H1 (cell line): ENCODE measurements at regions not wholly inside any gene's neighbourhood (a gene's known extent, or its start where the extent isn't known, plus 50 kb on each side); places are given as distances from the start of the nearest gene placed in this dataset.

Source experiments
- BACH1 ChIP-seq: IDR thresholded peaks from 2 replicates; pipeline ENCODE4 v1.6.1; 2012; ENCODE audit warnings: low read length, improper control_type of control experiment
- CEBPB ChIP-seq: IDR thresholded peaks from 2 replicates; pipeline ENCODE4 v1.6.1; 2012; ENCODE audit warnings: low read depth, low read length
- CHD1 ChIP-seq: IDR thresholded peaks from 2 replicates; pipeline ENCODE4 v1.6.1; 2012; ENCODE audit warnings: low read depth, low read length, improper control_type of control experiment
- CREB1 ChIP-seq: IDR thresholded peaks from 2 replicates; pipeline ENCODE4 v1.6.1; 2012; ENCODE audit warnings: inconsistent platforms
- KDM1A ChIP-seq: fragments of 200-600, 300-600 bp; sonication (generic); IDR thresholded peaks from 2 replicates; pipeline ENCODE4 v1.7.1; 2016; ENCODE audit warnings: mild to moderate bottlenecking, low read length, borderline replicate concordance
- RAD21 ChIP-seq, 2 experiments: IDR thresholded peaks in 1 of 2; conservative IDR thresholded peaks in 1 of 2; 2 replicates each; pipeline ENCODE4 v1.6.1; 2011; ENCODE audit warnings: low read depth in 2 of 2, low read length in 2 of 2, improper control_type of control experiment in 1 of 2, inconsistent platforms in 1 of 2, mild to moderate bottlenecking in 1 of 2, moderate library complexity in 1 of 2
- SP4 ChIP-seq: IDR thresholded peaks from 2 replicates; pipeline ENCODE4 v1.6.1; 2012; ENCODE audit warnings: low read length, inconsistent platforms
- TEAD4 ChIP-seq: IDR thresholded peaks from 2 replicates; pipeline ENCODE4 v1.6.1; 2012; ENCODE audit warnings: low read depth, low read length, inconsistent platforms, mixed read lengths
- TF ChIP-seq, protein P1 (sequence below): fragments of 300-600 bp; sonication (generic); IDR thresholded peaks from 2 replicates; pipeline ENCODE4 v1.7.1; 2012; ENCODE audit warnings: low read length, moderate library complexity, mild to moderate bottlenecking, inconsistent platforms; ENCODE audit not compliant: insufficient replicate concordance
- TF ChIP-seq, protein P2 (sequence below): IDR thresholded peaks from 2 replicates; pipeline ENCODE4 v1.6.1; 2012; ENCODE audit warnings: low read length, inconsistent platforms

DNA sequence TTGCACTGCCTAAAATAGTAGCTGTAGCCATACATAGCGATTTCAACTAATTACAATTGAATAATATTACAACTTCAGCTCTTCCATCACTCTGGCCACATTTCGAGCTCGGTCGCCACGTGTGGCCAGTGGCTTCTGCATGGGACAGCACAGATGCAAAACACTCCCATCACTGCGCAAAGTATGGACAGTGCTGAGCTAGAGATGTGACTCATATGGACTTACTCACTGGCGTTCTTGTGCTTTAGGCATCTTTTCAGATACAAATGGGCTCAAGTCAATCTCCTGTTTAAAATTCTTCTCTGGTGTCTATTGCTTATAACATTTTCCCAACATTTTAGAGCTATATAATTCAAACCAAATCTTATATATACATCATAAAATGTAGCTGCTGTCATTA, 222.7 kb downstream of the ELAVL2 start (continued):
- TF ChIP-seq, protein P1, sequence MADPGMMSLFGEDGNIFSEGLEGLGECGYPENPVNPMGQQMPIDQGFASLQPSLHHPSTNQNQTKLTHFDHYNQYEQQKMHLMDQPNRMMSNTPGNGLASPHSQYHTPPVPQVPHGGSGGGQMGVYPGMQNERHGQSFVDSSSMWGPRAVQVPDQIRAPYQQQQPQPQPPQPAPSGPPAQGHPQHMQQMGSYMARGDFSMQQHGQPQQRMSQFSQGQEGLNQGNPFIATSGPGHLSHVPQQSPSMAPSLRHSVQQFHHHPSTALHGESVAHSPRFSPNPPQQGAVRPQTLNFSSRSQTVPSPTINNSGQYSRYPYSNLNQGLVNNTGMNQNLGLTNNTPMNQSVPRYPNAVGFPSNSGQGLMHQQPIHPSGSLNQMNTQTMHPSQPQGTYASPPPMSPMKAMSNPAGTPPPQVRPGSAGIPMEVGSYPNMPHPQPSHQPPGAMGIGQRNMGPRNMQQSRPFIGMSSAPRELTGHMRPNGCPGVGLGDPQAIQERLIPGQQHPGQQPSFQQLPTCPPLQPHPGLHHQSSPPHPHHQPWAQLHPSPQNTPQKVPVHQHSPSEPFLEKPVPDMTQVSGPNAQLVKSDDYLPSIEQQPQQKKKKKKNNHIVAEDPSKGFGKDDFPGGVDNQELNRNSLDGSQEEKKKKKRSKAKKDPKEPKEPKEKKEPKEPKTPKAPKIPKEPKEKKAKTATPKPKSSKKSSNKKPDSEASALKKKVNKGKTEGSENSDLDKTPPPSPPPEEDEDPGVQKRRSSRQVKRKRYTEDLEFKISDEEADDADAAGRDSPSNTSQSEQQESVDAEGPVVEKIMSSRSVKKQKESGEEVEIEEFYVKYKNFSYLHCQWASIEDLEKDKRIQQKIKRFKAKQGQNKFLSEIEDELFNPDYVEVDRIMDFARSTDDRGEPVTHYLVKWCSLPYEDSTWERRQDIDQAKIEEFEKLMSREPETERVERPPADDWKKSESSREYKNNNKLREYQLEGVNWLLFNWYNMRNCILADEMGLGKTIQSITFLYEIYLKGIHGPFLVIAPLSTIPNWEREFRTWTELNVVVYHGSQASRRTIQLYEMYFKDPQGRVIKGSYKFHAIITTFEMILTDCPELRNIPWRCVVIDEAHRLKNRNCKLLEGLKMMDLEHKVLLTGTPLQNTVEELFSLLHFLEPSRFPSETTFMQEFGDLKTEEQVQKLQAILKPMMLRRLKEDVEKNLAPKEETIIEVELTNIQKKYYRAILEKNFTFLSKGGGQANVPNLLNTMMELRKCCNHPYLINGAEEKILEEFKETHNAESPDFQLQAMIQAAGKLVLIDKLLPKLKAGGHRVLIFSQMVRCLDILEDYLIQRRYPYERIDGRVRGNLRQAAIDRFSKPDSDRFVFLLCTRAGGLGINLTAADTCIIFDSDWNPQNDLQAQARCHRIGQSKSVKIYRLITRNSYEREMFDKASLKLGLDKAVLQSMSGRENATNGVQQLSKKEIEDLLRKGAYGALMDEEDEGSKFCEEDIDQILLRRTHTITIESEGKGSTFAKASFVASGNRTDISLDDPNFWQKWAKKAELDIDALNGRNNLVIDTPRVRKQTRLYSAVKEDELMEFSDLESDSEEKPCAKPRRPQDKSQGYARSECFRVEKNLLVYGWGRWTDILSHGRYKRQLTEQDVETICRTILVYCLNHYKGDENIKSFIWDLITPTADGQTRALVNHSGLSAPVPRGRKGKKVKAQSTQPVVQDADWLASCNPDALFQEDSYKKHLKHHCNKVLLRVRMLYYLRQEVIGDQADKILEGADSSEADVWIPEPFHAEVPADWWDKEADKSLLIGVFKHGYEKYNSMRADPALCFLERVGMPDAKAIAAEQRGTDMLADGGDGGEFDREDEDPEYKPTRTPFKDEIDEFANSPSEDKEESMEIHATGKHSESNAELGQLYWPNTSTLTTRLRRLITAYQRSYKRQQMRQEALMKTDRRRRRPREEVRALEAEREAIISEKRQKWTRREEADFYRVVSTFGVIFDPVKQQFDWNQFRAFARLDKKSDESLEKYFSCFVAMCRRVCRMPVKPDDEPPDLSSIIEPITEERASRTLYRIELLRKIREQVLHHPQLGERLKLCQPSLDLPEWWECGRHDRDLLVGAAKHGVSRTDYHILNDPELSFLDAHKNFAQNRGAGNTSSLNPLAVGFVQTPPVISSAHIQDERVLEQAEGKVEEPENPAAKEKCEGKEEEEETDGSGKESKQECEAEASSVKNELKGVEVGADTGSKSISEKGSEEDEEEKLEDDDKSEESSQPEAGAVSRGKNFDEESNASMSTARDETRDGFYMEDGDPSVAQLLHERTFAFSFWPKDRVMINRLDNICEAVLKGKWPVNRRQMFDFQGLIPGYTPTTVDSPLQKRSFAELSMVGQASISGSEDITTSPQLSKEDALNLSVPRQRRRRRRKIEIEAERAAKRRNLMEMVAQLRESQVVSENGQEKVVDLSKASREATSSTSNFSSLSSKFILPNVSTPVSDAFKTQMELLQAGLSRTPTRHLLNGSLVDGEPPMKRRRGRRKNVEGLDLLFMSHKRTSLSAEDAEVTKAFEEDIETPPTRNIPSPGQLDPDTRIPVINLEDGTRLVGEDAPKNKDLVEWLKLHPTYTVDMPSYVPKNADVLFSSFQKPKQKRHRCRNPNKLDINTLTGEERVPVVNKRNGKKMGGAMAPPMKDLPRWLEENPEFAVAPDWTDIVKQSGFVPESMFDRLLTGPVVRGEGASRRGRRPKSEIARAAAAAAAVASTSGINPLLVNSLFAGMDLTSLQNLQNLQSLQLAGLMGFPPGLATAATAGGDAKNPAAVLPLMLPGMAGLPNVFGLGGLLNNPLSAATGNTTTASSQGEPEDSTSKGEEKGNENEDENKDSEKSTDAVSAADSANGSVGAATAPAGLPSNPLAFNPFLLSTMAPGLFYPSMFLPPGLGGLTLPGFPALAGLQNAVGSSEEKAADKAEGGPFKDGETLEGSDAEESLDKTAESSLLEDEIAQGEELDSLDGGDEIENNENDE = no peak
- TF ChIP-seq TEAD4 (no peak), CHD1 (no peak), RAD21 (IDR thresholded peaks at IDR 0.05 in 1 of 2, conservative IDR thresholded peaks at IDR 0.05 in 1 of 2; ENCODE audit: low read depth in 2 of 2, low read length in 2 of 2) (no peak), CEBPB (no peak), KDM1A (no peak), CREB1 (no peak), BACH1 (no peak), SP4 (no peak)
- TF ChIP-seq, protein P2, sequence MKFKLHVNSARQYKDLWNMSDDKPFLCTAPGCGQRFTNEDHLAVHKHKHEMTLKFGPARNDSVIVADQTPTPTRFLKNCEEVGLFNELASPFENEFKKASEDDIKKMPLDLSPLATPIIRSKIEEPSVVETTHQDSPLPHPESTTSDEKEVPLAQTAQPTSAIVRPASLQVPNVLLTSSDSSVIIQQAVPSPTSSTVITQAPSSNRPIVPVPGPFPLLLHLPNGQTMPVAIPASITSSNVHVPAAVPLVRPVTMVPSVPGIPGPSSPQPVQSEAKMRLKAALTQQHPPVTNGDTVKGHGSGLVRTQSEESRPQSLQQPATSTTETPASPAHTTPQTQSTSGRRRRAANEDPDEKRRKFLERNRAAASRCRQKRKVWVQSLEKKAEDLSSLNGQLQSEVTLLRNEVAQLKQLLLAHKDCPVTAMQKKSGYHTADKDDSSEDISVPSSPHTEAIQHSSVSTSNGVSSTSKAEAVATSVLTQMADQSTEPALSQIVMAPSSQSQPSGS = no peak
